Activated naive CD8-positive, alpha-beta T cell treated with anti-CD3 and anti-CD28 coated beads, Interleukin-2, amount 10 ng/mL, durations not matched to agents 7 days and 5 days (primary cell): ENCODE measurements at regions not wholly inside any gene's neighbourhood (a gene's known extent, or its start where the extent isn't known, plus 50 kb on each side); places are given as distances from the start of the nearest gene placed in this dataset.

Experiments used
- ATAC-seq: fragments of 150-1000 bp; cut with Tn5 transposase; one replicate; pipeline ENCODE4 v1.10.0; 2021; ENCODE audit warnings: low read depth, moderate library complexity
- POLR2A ChIA-PET: fragments of 350-600 bp; sonication (Branson Sonifier 250); formaldehyde crosslinking; loops from one replicate; lab custom pipeline; 2021; ENCODE audit warnings: antibody characterized with exemption; lab: Charles Lee
- DNase-seq: peaks from one replicate; pipeline ENCODE4 v3.0.0; 2021
- H3K27ac Mint-ChIP-seq: one replicate; pipeline ENCODE4 v1.8.0; 2022; ENCODE audit warnings: mild to moderate bottlenecking, mixed read lengths
- H3K27me3 Mint-ChIP-seq: one replicate; pipeline ENCODE4 v1.8.0; 2022; ENCODE audit warnings: mild to moderate bottlenecking, moderate library complexity, mixed read lengths
- H3K36me3 Mint-ChIP-seq: one replicate; pipeline ENCODE4 v1.8.0; 2021; ENCODE audit warnings: mild to moderate bottlenecking, mixed read lengths
- H3K4me1 Mint-ChIP-seq: one replicate; pipeline ENCODE4 v1.8.0; 2021; ENCODE audit warnings: mixed read lengths
- H3K4me3 Mint-ChIP-seq: one replicate; pipeline ENCODE4 v1.8.0; 2022; ENCODE audit warnings: mild to moderate bottlenecking, moderate library complexity, mixed read lengths
- H3K9me3 Mint-ChIP-seq: one replicate; pipeline ENCODE4 v1.8.0; 2021; ENCODE audit warnings: mixed read lengths

- Mint-ChIP-seq H3K36me3 (no peaks in the 10 kb centered on the region), H3K27ac (no peak overlapping the region), H3K4me1 (no peaks in the 10 kb centered on the region), H3K27me3 (no peaks in the 10 kb centered on the region), H3K4me3 (no peak overlapping the region), H3K9me3 (no peaks in the 10 kb centered on the region)
- ATAC-seq (no peak), DNase-seq (no peak)
- POLR2A ChIA-PET, result no interaction called here
These were observed 86.9 kb downstream of the FGF9 start for GRCh38 chr13:21757763-21758162.

- Mint-ChIP-seq H3K4me3 (no peak overlapping the region), H3K4me1 (no peaks in the 10 kb centered on the region), H3K9me3 (no peaks in the 10 kb centered on the region), H3K36me3 (no peaks in the 10 kb centered on the region), H3K27ac (no peak overlapping the region), H3K27me3 (no peaks in the 10 kb centered on the region)
- POLR2A ChIA-PET, result no interaction called here
- no peak for DNase-seq
- no peak for ATAC-seq
These were observed 87.6 kb downstream of the FGF9 start for GRCh38 chr13:21758441-21758840.

GRCh38 chr13:21759463-21759862 is 88.6 kb downstream of the FGF9 start:
- Mint-ChIP-seq H3K4me3 (no peak overlapping the region), H3K36me3 (no peaks in the 10 kb centered on the region), H3K4me1 (no peaks in the 10 kb centered on the region), H3K27ac (no peak overlapping the region), H3K9me3 (no peaks in the 10 kb centered on the region), H3K27me3 (no peaks in the 10 kb centered on the region)
- POLR2A ChIA-PET, result no interaction called here
- DNase-seq, result no peak
- no peak for ATAC-seq

GRCh38 chr13:21759911-21760310 is 89.0 kb downstream of the FGF9 start:
- no peaks in the 10 kb centered on the region for H3K9me3 Mint-ChIP-seq
- H3K27ac Mint-ChIP-seq, result no peak overlapping the region
- DNase-seq (no peak), ATAC-seq (no peak)
- H3K4me1 Mint-ChIP-seq, result no peaks in the 10 kb centered on the region
- H3K36me3 Mint-ChIP-seq, result no peaks in the 10 kb centered on the region
- no peak overlapping the region for H3K4me3 Mint-ChIP-seq
- H3K27me3 Mint-ChIP-seq, result no peaks in the 10 kb centered on the region
- POLR2A ChIA-PET, result no interaction called here

GRCh38 chr13:21761770-21762169 is 90.9 kb downstream of the FGF9 start:
- no peak for ATAC-seq
- H3K4me1 Mint-ChIP-seq, result no peaks in the 10 kb centered on the region
- peaks cover 5% of the 10 kb centered on the region for H3K27me3 Mint-ChIP-seq
- H3K36me3 Mint-ChIP-seq, result no peaks in the 10 kb centered on the region
- POLR2A ChIA-PET, result no interaction called here
- DNase-seq, result no peak
- no peaks in the 10 kb centered on the region for H3K9me3 Mint-ChIP-seq
- H3K27ac Mint-ChIP-seq, result no peak overlapping the region
- H3K4me3 Mint-ChIP-seq, result no peak overlapping the region

- no peak for DNase-seq
- H3K27me3 Mint-ChIP-seq, result peaks cover 5% of the 10 kb centered on the region
- POLR2A ChIA-PET, result no interaction called here
- H3K4me3 Mint-ChIP-seq, result no peak overlapping the region
- no peak for ATAC-seq
- no peak overlapping the region for H3K27ac Mint-ChIP-seq
- no peaks in the 10 kb centered on the region for H3K9me3 Mint-ChIP-seq
- H3K36me3 Mint-ChIP-seq, result no peaks in the 10 kb centered on the region
- H3K4me1 Mint-ChIP-seq, result no peaks in the 10 kb centered on the region
These were observed 91.6 kb downstream of the FGF9 start for GRCh38 chr13:21762512-21762911.

GRCh38 chr13:21767032-21767431 is 96.2 kb downstream of the FGF9 start:
- Mint-ChIP-seq H3K4me3 (no peak overlapping the region), H3K27ac (no peak overlapping the region), H3K4me1 (no peaks in the 10 kb centered on the region), H3K27me3 (peaks cover 11% of the 10 kb centered on the region), H3K9me3 (peaks cover 4% of the 10 kb centered on the region), H3K36me3 (no peaks in the 10 kb centered on the region)
- ATAC-seq, result no peak
- POLR2A ChIA-PET, result no interaction called here
- DNase-seq, result no peak

GRCh38 chr13:21771075-21771474 is 100.2 kb downstream of the FGF9 start:
- Mint-ChIP-seq H3K4me1 (no peaks in the 10 kb centered on the region), H3K4me3 (no peak overlapping the region), H3K9me3 (peaks cover 4% of the 10 kb centered on the region), H3K36me3 (no peaks in the 10 kb centered on the region), H3K27ac (no peak overlapping the region), H3K27me3 (peaks cover 6% of the 10 kb centered on the region)
- DNase-seq (no peak), ATAC-seq (no peak)
- POLR2A ChIA-PET, result no interaction called here

- no peaks in the 10 kb centered on the region for H3K27me3 Mint-ChIP-seq
- ATAC-seq (no peak), DNase-seq (no peak)
- no peaks in the 10 kb centered on the region for H3K9me3 Mint-ChIP-seq
- H3K4me1 Mint-ChIP-seq, result no peaks in the 10 kb centered on the region
- H3K36me3 Mint-ChIP-seq, result no peaks in the 10 kb centered on the region
- no peak overlapping the region for H3K27ac Mint-ChIP-seq
- H3K4me3 Mint-ChIP-seq, result no peak overlapping the region
- POLR2A ChIA-PET, result no interaction called here
These were observed 106.3 kb downstream of the FGF9 start for GRCh38 chr13:21777166-21777565.

GRCh38 chr13:21777813-21778212 is 106.9 kb downstream of the FGF9 start:
- POLR2A ChIA-PET, result no interaction called here
- Mint-ChIP-seq H3K4me3 (no peak overlapping the region), H3K9me3 (no peaks in the 10 kb centered on the region), H3K4me1 (no peaks in the 10 kb centered on the region), H3K27me3 (peaks cover 2% of the 10 kb centered on the region), H3K27ac (no peak overlapping the region), H3K36me3 (no peaks in the 10 kb centered on the region)
- ATAC-seq (no peak), DNase-seq (no peak)

- Mint-ChIP-seq H3K27me3 (peaks cover 4% of the 10 kb centered on the region), H3K4me3 (no peak overlapping the region), H3K9me3 (no peaks in the 10 kb centered on the region), H3K36me3 (no peaks in the 10 kb centered on the region), H3K27ac (no peak overlapping the region), H3K4me1 (no peaks in the 10 kb centered on the region)
- no peak for ATAC-seq
- POLR2A ChIA-PET, result no interaction called here
- DNase-seq, result no peak
These were observed 111.9 kb downstream of the FGF9 start for GRCh38 chr13:21782736-21783135.

GRCh38 chr13:21785990-21786389 is 115.1 kb downstream of the FGF9 start:
- ATAC-seq (no peak), DNase-seq (no peak)
- no peak overlapping the region for H3K27ac Mint-ChIP-seq
- H3K36me3 Mint-ChIP-seq, result no peaks in the 10 kb centered on the region
- peaks cover 1% of the 10 kb centered on the region for H3K9me3 Mint-ChIP-seq
- peaks cover 7% of the 10 kb centered on the region for H3K27me3 Mint-ChIP-seq
- H3K4me1 Mint-ChIP-seq, result no peaks in the 10 kb centered on the region
- POLR2A ChIA-PET, result no interaction called here
- H3K4me3 Mint-ChIP-seq, result no peak overlapping the region

GRCh38 chr13:21796066-21796465 is 125.2 kb downstream of the FGF9 start:
- no peak overlapping the region for H3K27ac Mint-ChIP-seq
- H3K4me1 Mint-ChIP-seq, result no peaks in the 10 kb centered on the region
- H3K4me3 Mint-ChIP-seq, result no peak overlapping the region
- H3K27me3 Mint-ChIP-seq, result no peaks in the 10 kb centered on the region
- POLR2A ChIA-PET, result no interaction called here
- no peak for ATAC-seq
- no peaks in the 10 kb centered on the region for H3K9me3 Mint-ChIP-seq
- no peak for DNase-seq
- H3K36me3 Mint-ChIP-seq, result no peaks in the 10 kb centered on the region

GRCh38 chr13:21796775-21797514 is 126.1 kb downstream of the FGF9 start:
- Mint-ChIP-seq H3K9me3 (no peaks in the 10 kb centered on the region), H3K4me3 (no peak overlapping the region), H3K27me3 (no peaks in the 10 kb centered on the region), H3K27ac (no peak overlapping the region), H3K36me3 (no peaks in the 10 kb centered on the region), H3K4me1 (no peaks in the 10 kb centered on the region)
- POLR2A ChIA-PET, result no interaction called here
- DNase-seq, result no peak
- no peak for ATAC-seq

- Mint-ChIP-seq H3K4me1 (no peaks in the 10 kb centered on the region), H3K4me3 (no peak overlapping the region), H3K36me3 (no peaks in the 10 kb centered on the region), H3K9me3 (no peaks in the 10 kb centered on the region), H3K27me3 (peaks cover 3% of the 10 kb centered on the region), H3K27ac (no peak overlapping the region)
- DNase-seq (no peak), ATAC-seq (no peak)
- POLR2A ChIA-PET, result no interaction called here
These were observed 126.9 kb downstream of the FGF9 start for GRCh38 chr13:21797736-21798135.
